ENCODE measurements at regions not wholly inside any gene's neighbourhood (a gene's known extent, or its start where the extent isn't known, plus 50 kb on each side); places are given as distances from the start of the nearest gene placed in this dataset.

DNA sequence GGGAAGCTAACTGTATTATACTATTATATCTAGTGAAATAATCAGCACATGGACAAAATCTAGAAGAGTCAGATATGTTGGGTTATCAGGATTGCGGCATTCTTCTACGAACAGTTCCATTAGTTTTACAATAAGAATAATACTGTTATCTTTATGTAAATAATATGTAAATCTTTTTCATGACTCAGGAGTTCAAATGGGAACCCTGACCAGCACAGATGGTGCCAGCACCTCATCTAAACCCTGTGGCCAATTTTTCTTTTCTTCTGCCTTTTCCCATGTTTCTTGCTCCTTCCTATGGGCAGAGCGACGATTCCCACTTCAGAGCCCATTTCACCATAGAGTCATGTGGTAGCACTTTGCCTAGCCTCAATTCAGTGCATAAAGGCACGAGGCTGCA, 68.4 kb upstream of the CYP2D6 start:
- WGBS, 5 donors, result 94 to 100% (median 97%) methylated on average over 5 of the region's 5 CpGs
- peaks cover 0 to 70% (median 18%) of the 10 kb centered on the region in 6 donors for H3K4me1 ChIP-seq
- H3K27ac ChIP-seq, result no peak overlapping the region
- peaks cover 0 to 21% (median 0%) of the 10 kb centered on the region in 6 donors for H3K36me3 ChIP-seq
- TF ChIP-seq POLR2A (IDR thresholded peaks at IDR 0.05) (no peak), POLR2AphosphoS5 (IDR thresholded peaks at IDR 0.05) (no peak)
- TF ChIP-seq, protein P1, sequence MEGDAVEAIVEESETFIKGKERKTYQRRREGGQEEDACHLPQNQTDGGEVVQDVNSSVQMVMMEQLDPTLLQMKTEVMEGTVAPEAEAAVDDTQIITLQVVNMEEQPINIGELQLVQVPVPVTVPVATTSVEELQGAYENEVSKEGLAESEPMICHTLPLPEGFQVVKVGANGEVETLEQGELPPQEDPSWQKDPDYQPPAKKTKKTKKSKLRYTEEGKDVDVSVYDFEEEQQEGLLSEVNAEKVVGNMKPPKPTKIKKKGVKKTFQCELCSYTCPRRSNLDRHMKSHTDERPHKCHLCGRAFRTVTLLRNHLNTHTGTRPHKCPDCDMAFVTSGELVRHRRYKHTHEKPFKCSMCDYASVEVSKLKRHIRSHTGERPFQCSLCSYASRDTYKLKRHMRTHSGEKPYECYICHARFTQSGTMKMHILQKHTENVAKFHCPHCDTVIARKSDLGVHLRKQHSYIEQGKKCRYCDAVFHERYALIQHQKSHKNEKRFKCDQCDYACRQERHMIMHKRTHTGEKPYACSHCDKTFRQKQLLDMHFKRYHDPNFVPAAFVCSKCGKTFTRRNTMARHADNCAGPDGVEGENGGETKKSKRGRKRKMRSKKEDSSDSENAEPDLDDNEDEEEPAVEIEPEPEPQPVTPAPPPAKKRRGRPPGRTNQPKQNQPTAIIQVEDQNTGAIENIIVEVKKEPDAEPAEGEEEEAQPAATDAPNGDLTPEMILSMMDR (IDR thresholded peaks at IDR 0.05 in 8 of 11, conservative IDR thresholded peaks at IDR 0.05 in 3 of 11), result no peak
- H3K9me3 ChIP-seq, result no peaks in the 10 kb centered on the region
- intact Hi-C loops (cut with DNase I; ENCODE audit: low total_unique reads), result no loop called here
- H3K4me3 ChIP-seq, result no peak overlapping the region
- no peak for DNase-seq
- H3K27me3 ChIP-seq (replicated peaks in 1 of 7), result no peaks in the 10 kb centered on the region

DNA sequence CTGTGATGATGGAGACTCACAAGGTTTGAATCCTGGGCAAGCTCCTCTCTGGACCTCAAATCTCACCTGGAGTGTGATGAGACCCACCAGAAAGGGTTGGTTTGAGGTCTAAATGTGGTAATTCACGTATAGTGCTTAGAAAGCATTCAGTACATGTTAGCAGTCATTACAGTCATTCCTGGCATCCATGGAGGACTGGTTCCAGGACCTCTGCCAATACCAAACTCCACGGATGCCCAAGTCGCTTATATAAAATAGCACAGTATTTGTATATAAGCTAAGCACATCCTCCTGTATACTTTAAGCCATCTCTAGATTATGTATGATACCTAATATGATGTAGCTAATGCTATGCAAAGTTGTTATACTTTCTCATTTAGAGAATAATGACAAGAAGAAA, 67.6 kb upstream of the CYP2D6 start:
- peaks cover 0 to 70% (median 18%) of the 10 kb centered on the region in 6 donors for H3K4me1 ChIP-seq
- no peaks in the 10 kb centered on the region for H3K9me3 ChIP-seq
- intact Hi-C loops (cut with DNase I; ENCODE audit: low total_unique reads), result no loop called here
- no peak for DNase-seq
- 84 to 90% (median 86%) methylated on average over 3 of the region's 3 CpGs for whole genome bisulfite sequencing, 5 donors
- H3K4me3 ChIP-seq, result no peak overlapping the region
- peaks cover 0 to 21% (median 0%) of the 10 kb centered on the region in 6 donors for H3K36me3 ChIP-seq
- H3K27me3 ChIP-seq (replicated peaks in 1 of 7), result no peaks in the 10 kb centered on the region
- TF ChIP-seq POLR2AphosphoS5 (IDR thresholded peaks at IDR 0.05), result no peak
- TF ChIP-seq, protein P1 (IDR thresholded peaks at IDR 0.05 in 8 of 11, conservative IDR thresholded peaks at IDR 0.05 in 3 of 11), result no peak
- TF ChIP-seq POLR2A (IDR thresholded peaks at IDR 0.05), result no peak
- H3K27ac ChIP-seq, result no peak overlapping the region

GRCh38 chr22:42196454-42196853, 65.8 kb upstream of the CYP2D6 start:
- H3K9me3 ChIP-seq, result no peaks in the 10 kb centered on the region
- H3K4me1 ChIP-seq, result peaks cover 0 to 68% (median 9%) of the 10 kb centered on the region in 6 donors
- no peaks in the 10 kb centered on the region for H3K27me3 ChIP-seq (replicated peaks in 1 of 7)
- H3K36me3 ChIP-seq, result peaks cover 0 to 9% (median 0%) of the 10 kb centered on the region in 6 donors
- intact Hi-C loops (cut with DNase I; ENCODE audit: low total_unique reads), result no loop called here
- no peak overlapping the region for H3K4me3 ChIP-seq
- no peak for TF ChIP-seq POLR2A (IDR thresholded peaks at IDR 0.05)
- 68 to 100% (median 93%) methylated on average over 2 of the region's 2 CpGs for WGBS, 5 donors
- H3K27ac ChIP-seq, result no peak overlapping the region
- DNase-seq, result no peak

- no peak overlapping the region for H3K27ac ChIP-seq
- no peaks in the 10 kb centered on the region for H3K27me3 ChIP-seq (replicated peaks in 1 of 7)
- intact Hi-C loops (cut with DNase I; ENCODE audit: low total_unique reads), result no loop called here
- no peak overlapping the region for H3K4me3 ChIP-seq
- TF ChIP-seq, protein P1 (IDR thresholded peaks at IDR 0.05 in 8 of 11, conservative IDR thresholded peaks at IDR 0.05 in 3 of 11), result no peak
- TF ChIP-seq POLR2A (IDR thresholded peaks at IDR 0.05), result no peak
- TF ChIP-seq POLR2AphosphoS5 (IDR thresholded peaks at IDR 0.05), result no peak
- H3K9me3 ChIP-seq, result no peaks in the 10 kb centered on the region
- no peak for DNase-seq
- H3K4me1 ChIP-seq, result peaks cover 0 to 63% (median 10%) of the 10 kb centered on the region in 6 donors
- no peaks in the 10 kb centered on the region for H3K36me3 ChIP-seq
Observed at GRCh38 chr22:42194953-42195352, 64.3 kb upstream of the CYP2D6 start.
